DND-41 (cell line): ENCODE measurements at regions not wholly inside any gene's neighbourhood (a gene's known extent, or its start where the extent isn't known, plus 50 kb on each side); places are given as distances from the start of the nearest gene placed in this dataset.

Source experiments
- EZH2 ChIP-seq: IDR thresholded peaks from 3 replicates; pipeline ENCODE4 v1.6.1; 2012; ENCODE audit warnings: borderline replicate concordance, low read depth, mild to moderate bottlenecking, moderate library complexity, low read length, inconsistent platforms; ENCODE audit not compliant: severe bottlenecking
- TF ChIP-seq, protein P1 (sequence below): IDR thresholded peaks from 2 replicates; pipeline ENCODE4 v1.5.1; 2012; ENCODE audit warnings: borderline replicate concordance, low read length, moderate library complexity, mild to moderate bottlenecking; ENCODE audit not compliant: poor library complexity, severe bottlenecking; ENCODE audit errors: extremely low read depth

DNA sequence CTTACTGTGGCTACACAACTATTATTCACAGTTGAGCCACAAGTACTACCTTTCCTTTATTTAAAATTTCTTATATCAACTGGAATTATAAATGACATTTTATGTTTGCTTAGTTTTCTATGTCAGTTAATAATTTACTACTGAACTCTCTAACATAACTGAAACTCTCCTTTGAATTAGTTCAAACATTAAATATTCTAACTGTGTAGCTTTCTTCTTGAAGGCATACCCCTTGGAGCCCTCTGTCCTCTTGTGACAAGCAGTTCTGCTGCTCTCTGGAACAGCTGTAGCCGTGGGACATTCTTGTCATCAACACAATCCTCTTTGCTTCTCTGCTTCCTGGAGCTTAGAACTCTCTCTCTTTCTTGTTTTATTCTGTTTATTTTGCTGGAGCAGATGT lies 244.8 kb downstream of the NHLRC3 start:
- TF ChIP-seq, protein P1, sequence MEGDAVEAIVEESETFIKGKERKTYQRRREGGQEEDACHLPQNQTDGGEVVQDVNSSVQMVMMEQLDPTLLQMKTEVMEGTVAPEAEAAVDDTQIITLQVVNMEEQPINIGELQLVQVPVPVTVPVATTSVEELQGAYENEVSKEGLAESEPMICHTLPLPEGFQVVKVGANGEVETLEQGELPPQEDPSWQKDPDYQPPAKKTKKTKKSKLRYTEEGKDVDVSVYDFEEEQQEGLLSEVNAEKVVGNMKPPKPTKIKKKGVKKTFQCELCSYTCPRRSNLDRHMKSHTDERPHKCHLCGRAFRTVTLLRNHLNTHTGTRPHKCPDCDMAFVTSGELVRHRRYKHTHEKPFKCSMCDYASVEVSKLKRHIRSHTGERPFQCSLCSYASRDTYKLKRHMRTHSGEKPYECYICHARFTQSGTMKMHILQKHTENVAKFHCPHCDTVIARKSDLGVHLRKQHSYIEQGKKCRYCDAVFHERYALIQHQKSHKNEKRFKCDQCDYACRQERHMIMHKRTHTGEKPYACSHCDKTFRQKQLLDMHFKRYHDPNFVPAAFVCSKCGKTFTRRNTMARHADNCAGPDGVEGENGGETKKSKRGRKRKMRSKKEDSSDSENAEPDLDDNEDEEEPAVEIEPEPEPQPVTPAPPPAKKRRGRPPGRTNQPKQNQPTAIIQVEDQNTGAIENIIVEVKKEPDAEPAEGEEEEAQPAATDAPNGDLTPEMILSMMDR = no peak
- no peak for TF ChIP-seq EZH2
